ENCODE measurements at regions not wholly inside any gene's neighbourhood (a gene's known extent, or its start where the extent isn't known, plus 50 kb on each side); places are given as distances from the start of the nearest gene placed in this dataset.
"Not testable (repeated sequence)": the region's sequence is repeated elsewhere in the genome, so short reads cannot be mapped to it uniquely, and the experiment has no call there.

- Histone ChIP-seq H3K9ac (ENCODE audit: low read length) (no peak overlapping the region), H3K4me1 (ENCODE audit: insufficient read depth, low read length, severe bottlenecking) (no peaks in the 10 kb centered on the region), H2AFZ (ENCODE audit: low read length) (no peak overlapping the region), H3K36me3 (ENCODE audit: insufficient read depth, low read length) (no peaks in the 10 kb centered on the region), H3K9me2 (ENCODE audit: low read depth, low read length) (no peaks in the 10 kb centered on the region), H4K20me1 (ENCODE audit: insufficient read depth, low read length) (no peaks in the 10 kb centered on the region), H3K27me3 (ENCODE audit: insufficient read depth, low read length) (no peaks in the 10 kb centered on the region), H3K27ac (ENCODE audit: low read depth, low read length, poor library complexity, severe bottlenecking) (no peak overlapping the region), H3K9me3 (ENCODE audit: low read length) (no peaks in the 10 kb centered on the region), H3K4me3 (ENCODE audit: low read depth, low read length, poor library complexity, severe bottlenecking) (no peak overlapping the region), H3K79me2 (ENCODE audit: insufficient read depth, low read length) (no peaks in the 10 kb centered on the region), H3F3A (ENCODE audit: insufficient read depth, low read length) (no peaks in the 10 kb centered on the region), H3K4me2 (ENCODE audit: low read length) (no peak overlapping the region)
- no peak for TF ChIP-seq CTCF (IDR thresholded peaks at IDR 0.05; ENCODE audit: low read length)
- TF ChIP-seq EZH2 (IDR thresholded peaks at IDR 0.05; ENCODE audit: borderline replicate concordance, low read length), result no peak
Observed at GRCh38 chrX:4638036-4638435, 924.6 kb upstream of the PRKX start.

GRCh38 chrX:4627414-4627813, 914.0 kb upstream of the PRKX start:
- Histone ChIP-seq H4K20me1 (ENCODE audit: insufficient read depth, low read length) (no peaks in the 10 kb centered on the region), H3K9me2 (ENCODE audit: low read depth, low read length) (no peaks in the 10 kb centered on the region), H3K79me2 (ENCODE audit: insufficient read depth, low read length) (no peaks in the 10 kb centered on the region), H3K9me3 (ENCODE audit: low read length) (no peaks in the 10 kb centered on the region), H3K36me3 (ENCODE audit: insufficient read depth, low read length) (no peaks in the 10 kb centered on the region), H3K4me2 (ENCODE audit: low read length) (no peak overlapping the region), H3K4me1 (ENCODE audit: insufficient read depth, low read length, severe bottlenecking) (no peaks in the 10 kb centered on the region), H2AFZ (ENCODE audit: low read length) (no peak overlapping the region), H3K9ac (ENCODE audit: low read length) (no peak overlapping the region), H3K27ac (ENCODE audit: low read depth, low read length, poor library complexity, severe bottlenecking) (no peak overlapping the region), H3K4me3 (ENCODE audit: low read depth, low read length, poor library complexity, severe bottlenecking) (no peak overlapping the region), H3K27me3 (ENCODE audit: insufficient read depth, low read length) (no peaks in the 10 kb centered on the region), H3F3A (ENCODE audit: insufficient read depth, low read length) (no peaks in the 10 kb centered on the region)
- no peak for TF ChIP-seq EZH2 (IDR thresholded peaks at IDR 0.05; ENCODE audit: borderline replicate concordance, low read length)
- no peak for TF ChIP-seq CTCF (IDR thresholded peaks at IDR 0.05; ENCODE audit: low read length)

- H4K20me1 ChIP-seq (ENCODE audit: insufficient read depth, low read length), result no peaks in the 10 kb centered on the region
- H3K4me1 ChIP-seq (ENCODE audit: insufficient read depth, low read length, severe bottlenecking), result no peaks in the 10 kb centered on the region
- H3F3A ChIP-seq (ENCODE audit: insufficient read depth, low read length), result no peaks in the 10 kb centered on the region
- no peak overlapping the region for H3K4me2 ChIP-seq (ENCODE audit: low read length)
- no peaks in the 10 kb centered on the region for H3K27me3 ChIP-seq (ENCODE audit: insufficient read depth, low read length)
- no peaks in the 10 kb centered on the region for H3K9me3 ChIP-seq (ENCODE audit: low read length)
- no peaks in the 10 kb centered on the region for H3K36me3 ChIP-seq (ENCODE audit: insufficient read depth, low read length)
- no peak overlapping the region for H3K4me3 ChIP-seq (ENCODE audit: low read depth, low read length, poor library complexity, severe bottlenecking)
- H3K79me2 ChIP-seq (ENCODE audit: insufficient read depth, low read length), result no peaks in the 10 kb centered on the region
- no peak overlapping the region for H3K27ac ChIP-seq (ENCODE audit: low read depth, low read length, poor library complexity, severe bottlenecking)
- TF ChIP-seq EZH2 (IDR thresholded peaks at IDR 0.05; ENCODE audit: borderline replicate concordance, low read length), result no peak
- no peak for TF ChIP-seq CTCF (IDR thresholded peaks at IDR 0.05; ENCODE audit: low read length)
- no peak overlapping the region for H3K9ac ChIP-seq (ENCODE audit: low read length)
- no peaks in the 10 kb centered on the region for H3K9me2 ChIP-seq (ENCODE audit: low read depth, low read length)
- H2AFZ ChIP-seq (ENCODE audit: low read length), result no peak overlapping the region
Observed at GRCh38 chrX:4622486-4623167, 909.2 kb upstream of the PRKX start.

GRCh38 chrX:4613651-4614050, 900.2 kb upstream of the PRKX start:
- not testable (repeated sequence) for H4K20me1 ChIP-seq (ENCODE audit: insufficient read depth, low read length); H3K36me3 ChIP-seq (ENCODE audit: insufficient read depth, low read length); H3K27ac ChIP-seq (ENCODE audit: low read depth, low read length, poor library complexity, severe bottlenecking); H3K9me3 ChIP-seq (ENCODE audit: low read length); H2AFZ ChIP-seq (ENCODE audit: low read length); H3K4me2 ChIP-seq (ENCODE audit: low read length); H3K27me3 ChIP-seq (ENCODE audit: insufficient read depth, low read length); H3K4me1 ChIP-seq (ENCODE audit: insufficient read depth, low read length, severe bottlenecking); H3K4me3 ChIP-seq (ENCODE audit: low read depth, low read length, poor library complexity, severe bottlenecking); H3K79me2 ChIP-seq (ENCODE audit: insufficient read depth, low read length); H3K9me2 ChIP-seq (ENCODE audit: low read depth, low read length); H3F3A ChIP-seq (ENCODE audit: insufficient read depth, low read length); H3K9ac ChIP-seq (ENCODE audit: low read length)

Data from OCI-LY1 (cell line).